GM19438 (cell line): ENCODE measurements at regions not wholly inside any gene's neighbourhood (a gene's known extent, or its start where the extent isn't known, plus 50 kb on each side); places are given as distances from the start of the nearest gene placed in this dataset.
A peak's percentile ranks its signal among the peaks of the same experiment; 100 is the strongest.
"Not testable (repeated sequence)": the region's sequence is repeated elsewhere in the genome, so short reads cannot be mapped to it uniquely, and the experiment has no call there.

Experiments
- ATAC-seq: cut with Tn5 transposase; IDR thresholded peaks from one replicate; pipeline ENCODE4 v1.9.1; 2021; ENCODE audit warnings: low read depth; ENCODE audit not compliant: unreplicated experiment

DNA sequence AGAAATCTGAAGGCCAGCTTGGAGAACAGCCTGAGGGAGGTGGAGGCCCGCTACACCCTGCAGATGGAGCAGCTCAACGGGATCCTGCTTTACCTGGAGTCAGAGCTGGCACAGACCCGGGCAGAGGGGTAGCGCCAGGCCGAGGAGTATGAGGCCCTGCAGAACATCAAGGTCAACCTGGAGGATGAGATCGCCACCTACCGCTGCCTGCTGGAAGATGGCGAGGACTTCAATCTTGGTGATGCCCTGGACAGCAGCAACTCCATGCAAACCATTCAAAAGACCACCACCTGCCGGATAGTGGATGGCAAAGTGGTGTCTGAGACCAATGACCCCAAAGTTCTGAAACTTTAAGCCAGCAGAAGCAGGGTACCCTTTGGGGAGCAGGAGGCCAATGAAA is 318.4 kb downstream of the ZFHX3 start:
- ATAC-seq, result not testable (repeated sequence)

- ATAC-seq, result no peak
These were observed 319.4 kb downstream of the ZFHX3 start for GRCh38 chr16:72728516-72728915.

DNA sequence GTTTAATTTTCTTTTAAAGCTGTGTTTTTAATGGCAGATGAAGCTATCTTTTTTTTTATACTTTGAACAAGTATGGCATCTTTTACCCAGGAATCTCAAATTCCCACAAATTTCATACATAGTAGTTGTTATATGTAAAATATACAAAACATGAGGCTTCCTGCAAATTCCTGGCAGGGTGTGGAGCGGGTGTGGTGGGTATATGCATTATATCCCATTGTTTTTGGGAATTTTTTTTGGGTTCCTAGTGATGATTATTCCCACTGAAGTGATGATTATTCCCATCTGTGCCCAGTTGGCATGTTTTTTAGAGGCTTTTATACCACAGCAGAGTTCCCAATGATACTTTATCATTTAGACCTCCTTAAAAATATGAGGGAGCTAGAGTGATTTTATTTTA is 320.4 kb downstream of the ZFHX3 start:
- no peak for ATAC-seq

DNA sequence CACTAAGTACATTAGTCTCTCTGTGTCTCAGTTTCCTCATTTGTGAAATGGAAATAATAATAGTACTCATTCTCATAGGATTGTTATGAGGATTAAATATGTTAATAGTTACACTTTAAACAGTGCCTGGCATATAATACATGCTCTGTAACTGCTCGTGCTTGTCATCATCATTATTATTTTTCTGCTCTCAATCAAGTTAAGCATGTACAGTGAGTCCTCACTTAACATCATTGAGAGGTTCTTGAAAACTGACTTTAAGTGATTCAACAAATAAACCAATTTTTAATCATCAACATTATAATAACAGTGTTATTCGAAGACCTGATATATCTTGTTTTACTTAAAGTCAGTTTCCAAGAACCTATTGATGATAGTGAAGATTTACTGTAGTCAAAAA is 322.3 kb downstream of the ZFHX3 start:
- ATAC-seq, result no peak

GRCh38 chr16:72723781-72724180 is 324.1 kb downstream of the ZFHX3 start:
- ATAC-seq, result no peak

DNA sequence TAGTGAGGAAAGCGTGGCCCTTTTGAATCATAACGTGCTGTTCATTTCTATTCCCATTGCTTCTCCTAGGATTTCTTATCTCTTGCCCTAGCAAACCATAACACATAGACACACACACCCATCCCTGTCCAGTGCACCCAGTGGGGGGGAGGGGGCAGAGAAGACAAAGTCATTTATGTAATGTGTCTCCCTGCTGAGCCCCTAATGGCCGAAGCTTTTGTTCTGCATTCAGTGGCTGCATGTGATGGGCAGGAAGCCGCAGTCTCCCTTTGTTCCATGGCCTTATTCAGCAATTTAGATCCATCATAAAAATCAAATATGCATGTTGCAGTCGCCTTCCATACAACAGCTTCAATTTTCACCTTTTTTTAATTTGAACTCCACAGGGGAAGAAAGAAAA is 325.4 kb downstream of the ZFHX3 start:
- ATAC-seq, result no peak

- ATAC-seq, result no peak
These were observed 325.9 kb downstream of the ZFHX3 start for GRCh38 chr16:72721981-72722380.

DNA sequence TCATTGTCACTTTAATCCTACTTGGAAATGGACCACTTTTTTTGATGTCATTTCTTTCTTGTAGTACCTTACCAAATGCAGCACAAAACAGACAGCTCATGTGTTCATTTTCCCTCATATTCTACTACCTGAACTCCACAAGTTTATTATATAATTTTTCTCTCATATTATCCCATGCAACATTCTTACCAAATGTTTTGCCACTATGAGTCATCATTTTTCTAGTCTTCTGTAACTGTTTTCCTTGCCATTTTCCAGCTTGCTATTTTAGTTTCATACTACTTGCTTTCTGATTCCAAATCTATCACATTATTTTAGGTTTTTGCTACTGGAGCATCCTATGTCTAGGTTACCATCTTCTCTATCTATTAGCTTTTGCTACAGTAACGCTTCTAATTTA is 332.7 kb downstream of the ZFHX3 start:
- ATAC-seq, result no peak

DNA sequence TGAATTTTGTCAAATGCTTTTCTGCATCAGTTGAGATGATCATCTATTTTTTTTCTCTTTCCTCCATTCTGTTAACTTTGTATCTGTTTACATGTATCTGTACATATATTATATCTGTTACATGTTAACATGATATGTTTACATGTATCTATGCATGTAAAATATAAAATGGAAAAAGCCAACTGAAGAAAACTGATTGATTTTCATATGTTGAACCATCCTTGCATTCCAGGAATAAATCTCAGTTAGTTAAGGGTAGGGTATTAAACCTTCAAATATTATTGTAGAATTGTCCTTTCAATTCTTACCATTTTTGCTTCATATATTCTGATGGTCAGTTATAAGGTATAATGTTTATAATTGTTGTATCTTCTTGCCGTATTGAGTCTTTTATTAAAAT is 336.1 kb downstream of the ZFHX3 start:
- no peak for ATAC-seq

DNA sequence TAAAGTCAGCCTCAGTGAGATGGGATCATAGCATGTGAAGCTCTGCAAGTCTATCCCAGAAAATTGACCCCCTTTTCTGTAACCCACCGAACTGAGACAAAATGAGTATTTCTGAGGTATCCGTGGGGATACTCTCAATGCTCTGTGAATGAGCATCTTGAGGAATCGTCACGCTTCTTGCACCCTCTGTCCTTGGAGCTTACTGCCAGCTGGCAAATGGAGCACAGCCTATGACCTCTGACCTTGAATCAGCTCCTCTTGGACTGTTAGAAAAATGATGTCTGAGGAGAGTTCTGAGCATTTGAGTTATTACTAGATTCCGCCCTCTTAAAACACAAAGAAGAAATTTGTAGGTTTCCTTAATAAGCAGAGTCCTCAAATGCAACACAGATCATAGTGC is 342.1 kb downstream of the ZFHX3 start:
- ATAC-seq, result no peak

DNA sequence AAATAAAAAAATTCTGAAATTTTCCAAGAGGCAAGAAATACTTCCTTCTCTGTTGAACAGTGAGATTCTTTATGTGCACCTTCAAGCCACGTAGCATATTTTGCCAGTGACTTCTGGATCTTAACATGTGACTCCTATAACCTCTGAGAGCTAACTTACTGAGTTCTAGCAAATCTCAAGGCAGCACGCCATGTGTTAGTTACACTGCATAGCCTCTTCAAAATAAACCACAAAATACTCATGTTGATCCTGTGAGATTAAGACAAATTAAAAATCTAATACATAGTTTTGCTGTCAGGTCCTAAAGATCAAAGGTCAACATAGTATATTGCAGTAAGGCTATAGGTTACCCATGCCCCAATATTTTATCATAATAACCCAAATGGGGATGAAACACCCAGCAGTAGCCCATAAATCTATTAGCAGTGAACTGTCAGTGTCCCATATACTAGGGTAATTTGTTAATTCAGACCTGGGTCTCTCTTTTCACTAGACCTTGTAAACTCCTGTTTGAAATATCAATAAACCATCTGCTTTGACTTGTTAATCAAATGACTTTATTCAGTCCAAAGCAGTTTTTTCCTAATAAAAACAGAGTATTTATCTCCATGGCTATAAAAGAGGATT is 343.1 kb downstream of the ZFHX3 start:
- ATAC-seq, result no peak

DNA sequence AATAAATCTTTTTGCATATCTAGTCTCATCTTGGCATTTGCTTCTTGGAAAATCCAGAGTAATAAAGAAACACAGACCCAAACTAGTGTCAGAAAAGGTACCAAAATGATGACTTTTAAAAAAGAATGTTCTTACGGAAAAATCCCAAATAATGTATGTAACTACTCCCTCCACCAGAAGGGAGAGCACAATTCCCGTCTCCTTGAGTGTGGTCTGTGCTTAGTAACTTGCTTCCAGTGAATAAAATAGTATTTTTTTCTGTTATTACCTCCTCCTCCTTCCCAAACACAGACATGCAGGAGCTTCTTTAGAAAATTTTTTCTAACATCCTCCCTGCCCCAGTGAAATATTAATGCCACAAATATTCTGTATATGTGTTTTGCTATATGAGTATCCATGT is 358.1 kb downstream of the ZFHX3 start:
- no peak for ATAC-seq

GRCh38 chr16:72680732-72681131 is 367.2 kb downstream of the ZFHX3 start:
- no peak for ATAC-seq

- ATAC-seq, result no peak
These were observed 368.1 kb downstream of the ZFHX3 start for GRCh38 chr16:72679856-72680255.

DNA sequence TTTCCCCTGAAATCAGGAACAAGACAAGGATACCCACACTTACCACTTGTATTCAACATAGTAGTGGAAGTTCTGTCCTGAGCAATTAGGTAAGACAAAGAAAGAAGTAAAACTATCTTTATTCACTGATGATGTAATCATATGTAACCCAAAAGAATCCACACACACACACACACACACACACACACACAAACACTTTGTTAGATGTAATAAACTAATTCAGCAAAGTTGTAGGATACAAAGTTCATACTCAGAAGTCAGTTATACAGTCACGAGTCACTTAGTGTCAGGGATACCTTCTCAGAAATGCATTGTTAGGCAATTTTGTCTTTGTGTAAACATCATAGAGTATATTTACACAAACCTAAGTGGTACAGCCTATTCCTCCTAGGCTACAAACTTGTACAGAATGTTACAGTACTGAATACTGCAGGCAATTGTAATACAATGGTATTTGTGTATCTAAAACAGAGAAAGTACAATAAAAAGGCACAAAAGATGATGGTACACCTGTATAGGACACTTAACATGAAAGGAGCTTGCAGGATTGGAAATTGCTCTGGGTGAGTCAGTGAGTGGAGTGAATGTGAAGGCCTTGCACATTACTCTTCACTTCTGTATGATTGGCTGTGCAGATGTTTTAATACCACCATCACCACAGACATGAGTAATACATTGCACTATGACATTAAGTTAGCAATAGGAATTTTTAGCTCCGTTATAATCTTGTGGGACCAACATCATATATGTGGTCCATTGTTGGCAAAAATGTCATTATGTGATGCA is 370.1 kb downstream of the ZFHX3 start:
- ATAC-seq, result no peak

DNA sequence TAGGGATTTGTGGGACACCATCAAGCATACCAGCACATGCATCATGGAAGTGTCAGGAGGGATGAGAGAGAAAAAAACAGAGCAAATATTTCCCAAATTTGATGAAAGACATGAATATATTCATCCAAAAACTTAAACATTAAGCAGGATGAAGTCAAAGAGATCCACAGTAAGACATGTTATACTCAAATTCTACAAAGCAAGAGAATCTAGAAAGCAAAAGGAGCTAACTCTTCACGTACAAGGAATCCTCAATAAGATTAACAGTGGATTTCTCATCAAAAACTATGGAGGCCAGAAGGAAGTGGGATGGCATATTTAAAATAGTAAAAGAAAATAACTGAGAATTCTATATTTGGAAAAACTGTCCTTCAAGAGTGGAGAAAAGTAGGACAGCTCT is 374.8 kb downstream of the ZFHX3 start:
- no peak for ATAC-seq

DNA sequence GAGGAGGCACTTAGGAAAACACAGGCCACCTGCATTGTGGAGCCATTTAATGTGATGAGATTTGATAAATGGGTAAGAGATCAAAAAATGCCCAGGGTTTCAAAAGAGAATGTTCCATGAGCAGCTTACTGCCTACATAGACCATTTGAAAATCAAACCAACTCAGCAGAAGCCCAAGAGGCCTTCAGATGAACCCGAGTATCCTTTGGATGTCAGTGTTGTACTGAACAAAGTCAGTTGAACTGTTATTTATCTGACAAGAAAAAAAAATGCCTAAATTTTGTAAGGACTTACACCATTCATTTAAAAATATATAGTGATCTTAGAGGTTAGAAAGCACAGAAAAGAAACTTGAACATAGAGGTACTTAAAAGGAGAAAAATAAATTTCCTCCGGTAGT is 381.7 kb downstream of the ZFHX3 start:
- no peak for ATAC-seq

DNA sequence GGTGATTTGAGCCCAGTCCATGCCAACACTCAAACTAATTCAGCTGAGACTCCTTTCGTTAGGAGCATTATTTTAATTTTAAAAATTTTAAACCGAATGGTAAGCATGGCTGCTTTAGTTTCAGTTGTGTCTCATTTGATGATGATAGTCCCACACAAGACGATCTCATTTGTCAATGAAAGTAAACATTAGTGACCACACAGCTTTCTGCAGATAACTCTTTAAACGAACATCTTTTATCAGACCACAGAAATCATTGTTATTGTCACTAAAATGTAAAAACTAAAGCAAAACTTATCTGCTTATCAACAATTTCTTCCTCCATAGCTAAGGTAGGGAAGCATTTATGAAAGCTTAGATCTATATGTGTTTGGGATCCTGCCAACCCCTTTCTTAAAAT is 382.2 kb downstream of the ZFHX3 start:
- no peak for ATAC-seq

DNA sequence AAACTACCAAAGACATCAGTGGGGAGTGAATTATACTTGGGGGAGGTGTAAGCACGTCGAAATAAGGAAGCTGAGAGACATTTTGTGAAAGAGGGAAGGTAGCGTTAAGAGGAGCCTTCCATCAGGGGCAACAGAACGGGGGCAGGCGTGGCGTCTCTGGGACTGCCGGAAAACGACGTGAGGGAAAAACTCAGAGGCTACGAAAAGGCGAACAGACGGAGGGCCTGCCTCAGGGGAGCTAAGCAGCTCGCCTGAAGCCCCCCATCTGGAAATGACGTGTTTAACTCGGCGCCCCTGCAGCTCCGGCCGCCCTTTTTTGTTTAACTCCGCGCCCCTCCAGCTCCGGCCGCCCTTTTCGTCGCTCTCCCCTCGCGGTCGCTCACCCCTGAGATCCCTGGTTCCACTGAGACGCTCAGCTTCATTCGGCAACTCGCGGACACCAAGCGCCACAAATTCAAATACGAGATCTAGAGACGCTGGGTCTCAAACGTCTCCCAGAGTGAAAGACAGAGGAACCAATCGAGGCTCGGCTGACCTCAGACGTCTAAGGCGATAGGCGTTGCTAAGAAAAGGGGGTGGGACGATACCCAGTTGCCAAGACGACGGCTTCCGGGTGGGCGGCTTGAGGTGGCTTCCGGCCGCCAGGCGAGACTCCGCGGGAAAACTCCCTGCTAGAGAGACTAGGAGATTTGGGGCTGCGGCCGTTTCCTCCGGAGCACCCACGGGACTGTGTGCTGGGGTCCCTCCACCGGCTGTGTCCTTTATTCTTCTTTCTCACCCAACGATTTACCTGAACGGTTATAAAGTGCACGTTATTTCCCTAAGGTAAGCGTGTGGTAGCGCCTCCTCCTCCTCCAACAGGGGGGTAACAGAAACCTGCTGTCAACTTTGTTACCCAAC is 383.2 kb downstream of the ZFHX3 start:
- peak; percentile 100 for ATAC-seq

GRCh38 chr16:72664056-72664508 is 383.8 kb downstream of the ZFHX3 start:
- no peak for ATAC-seq
